ENCODE measurements at regions not wholly inside any gene's neighbourhood (a gene's known extent, or its start where the extent isn't known, plus 50 kb on each side); places are given as distances from the start of the nearest gene placed in this dataset.

DNA sequence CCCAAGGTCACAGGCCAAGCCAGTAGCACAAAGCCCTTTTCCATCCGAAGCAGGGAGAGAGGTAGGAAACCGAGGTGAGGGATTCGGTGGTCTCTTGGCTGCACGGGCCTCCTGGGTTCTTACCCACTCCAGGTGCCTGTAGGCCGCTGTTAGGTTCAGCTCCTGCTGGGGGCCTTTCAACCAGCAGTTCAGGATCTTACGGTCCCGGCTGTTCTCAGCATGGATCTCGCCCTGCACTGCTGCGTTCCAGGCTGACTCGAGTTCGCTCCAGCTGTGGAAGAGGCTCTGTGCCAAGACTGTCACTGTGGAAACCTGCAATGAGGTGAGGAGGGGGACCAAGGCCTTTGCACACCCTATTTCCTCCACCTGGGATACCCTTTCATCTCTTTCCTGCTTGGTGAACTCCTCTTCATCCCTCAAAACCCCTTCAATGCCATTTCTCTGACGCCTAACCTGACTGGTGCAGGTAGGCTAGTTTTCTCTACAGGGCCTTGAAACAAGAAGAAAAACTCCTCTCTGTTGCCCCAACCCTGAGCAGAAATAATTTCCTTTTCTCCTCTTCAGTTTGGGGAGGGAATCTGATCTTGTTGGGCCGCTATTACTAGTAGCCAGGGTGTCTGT, 103.6 kb downstream of the RMI2 start:
- TF ChIP-seq, protein P1, sequence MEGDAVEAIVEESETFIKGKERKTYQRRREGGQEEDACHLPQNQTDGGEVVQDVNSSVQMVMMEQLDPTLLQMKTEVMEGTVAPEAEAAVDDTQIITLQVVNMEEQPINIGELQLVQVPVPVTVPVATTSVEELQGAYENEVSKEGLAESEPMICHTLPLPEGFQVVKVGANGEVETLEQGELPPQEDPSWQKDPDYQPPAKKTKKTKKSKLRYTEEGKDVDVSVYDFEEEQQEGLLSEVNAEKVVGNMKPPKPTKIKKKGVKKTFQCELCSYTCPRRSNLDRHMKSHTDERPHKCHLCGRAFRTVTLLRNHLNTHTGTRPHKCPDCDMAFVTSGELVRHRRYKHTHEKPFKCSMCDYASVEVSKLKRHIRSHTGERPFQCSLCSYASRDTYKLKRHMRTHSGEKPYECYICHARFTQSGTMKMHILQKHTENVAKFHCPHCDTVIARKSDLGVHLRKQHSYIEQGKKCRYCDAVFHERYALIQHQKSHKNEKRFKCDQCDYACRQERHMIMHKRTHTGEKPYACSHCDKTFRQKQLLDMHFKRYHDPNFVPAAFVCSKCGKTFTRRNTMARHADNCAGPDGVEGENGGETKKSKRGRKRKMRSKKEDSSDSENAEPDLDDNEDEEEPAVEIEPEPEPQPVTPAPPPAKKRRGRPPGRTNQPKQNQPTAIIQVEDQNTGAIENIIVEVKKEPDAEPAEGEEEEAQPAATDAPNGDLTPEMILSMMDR (conservative IDR thresholded peaks at IDR 0.05), result no peak
- TF ChIP-seq EZH2 (IDR thresholded peaks at IDR 0.05; ENCODE audit: low read depth), result no peak

Measured in PC-9 (cell line).